ENCODE measurements at regions not wholly inside any gene's neighbourhood (a gene's known extent, or its start where the extent isn't known, plus 50 kb on each side); places are given as distances from the start of the nearest gene placed in this dataset.

- peak overlapping the region in 1 of 2 experiments; percentile 44; a peak in 1 of 4 replicates for H3K27ac ChIP-seq (ENCODE audit: low read depth in 2 of 2, low read length in 1 of 2)
- POLR2A ChIA-PET, result no interaction called here
- H2AFZ ChIP-seq (ENCODE audit: low read depth), result peak overlapping the region; percentile 83; the same call in 1 of the 2 replicates
- CTCF ChIA-PET, result no interaction called here
- H3K9me2 ChIP-seq, result no peaks in the 10 kb centered on the region
- no peaks in the 10 kb centered on the region for H3F3A ChIP-seq (replicated peaks; ENCODE audit: insufficient read depth)
- peaks cover 0 to 6% of the 10 kb centered on the region in 2 experiments; a peak in 1 of 4 replicates for H3K4me1 ChIP-seq (ENCODE audit: control insufficient read depth in 1 of 2, insufficient read depth in 2 of 2, low read depth in 1 of 2, low read length in 1 of 2)
- no peak overlapping the region for H3K9ac ChIP-seq
- H4K20me1 ChIP-seq (ENCODE audit: insufficient read depth), result no peaks in the 10 kb centered on the region
- H3K4me2 ChIP-seq, result peak overlapping the region; percentile 47; the same call in 1 of the 2 replicates
- TF ChIP-seq SIN3A (IDR thresholded peaks at IDR 0.05; ENCODE audit: borderline replicate concordance, low read depth, low read length) (no peak), ZBTB33 (IDR thresholded peaks at IDR 0.05; ENCODE audit: borderline replicate concordance, low read depth) (no peak), FOSL2 (IDR thresholded peaks at IDR 0.05; ENCODE audit: borderline replicate concordance, low read depth) (peak; percentile 46; the same call in 1 of the 2 replicates), TAF1 (IDR thresholded peaks at IDR 0.05; ENCODE audit: borderline replicate concordance, low read depth, low read length) (no peak), SMC3 (IDR thresholded peaks at IDR 0.05; ENCODE audit: low read depth, low read length) (no peak), REST (IDR thresholded peaks at IDR 0.05; ENCODE audit: low read depth, low read length) (no peak), MAX (IDR thresholded peaks at IDR 0.05; ENCODE audit: low read depth) (peak; percentile 73), MEF2A (IDR thresholded peaks at IDR 0.05; ENCODE audit: borderline replicate concordance, low read depth) (no peak), ELF1 (IDR thresholded peaks at IDR 0.05) (0 out of 2 replicates have a peak, but pooled peaks have one; percentile 32), JUND (IDR thresholded peaks at IDR 0.05) (0 out of 2 replicates have a peak, but pooled peaks have one; percentile 14), MXI1 (IDR thresholded peaks at IDR 0.05; ENCODE audit: low read depth, low read length) (no peak), PBX3 (IDR thresholded peaks at IDR 0.05) (no peak), GABPA (IDR thresholded peaks at IDR 0.05; ENCODE audit: low read depth) (peak; percentile 39; the same call in 1 of the 2 replicates), TCF12 (IDR thresholded peaks at IDR 0.05) (peak; percentile 51; the same call in 1 of the 2 replicates)
- H3K79me2 ChIP-seq (ENCODE audit: insufficient read depth), result no peaks in the 10 kb centered on the region
- WGBS (ENCODE audit: low lambda C conversion rate), result 66% methylated on average over 4 of the region's 7 CpGs
- H3K27me3 ChIP-seq (ENCODE audit: insufficient read depth), result no peaks in the 10 kb centered on the region
- H3K4me3 ChIP-seq (ENCODE audit: low read depth in 2 of 2, low read length in 1 of 2), result no peak overlapping the region
- no peaks in the 10 kb centered on the region for H3K9me3 ChIP-seq
- H3K36me3 ChIP-seq (replicated peaks in 1 of 2; ENCODE audit: control insufficient read depth in 1 of 2, insufficient read depth in 2 of 2, low read length in 1 of 2), result no peaks in the 10 kb centered on the region
- peak; percentile 24 for DNase-seq
Observed at GRCh38 chr5:67998709-67999261, 216.8 kb upstream of the PIK3R1 start.
